ENCODE measurements at regions not wholly inside any gene's neighbourhood (a gene's known extent, or its start where the extent isn't known, plus 50 kb on each side); places are given as distances from the start of the nearest gene placed in this dataset. TPM values are rescaled to one million over a fixed set of nuclear protein-coding genes. Genes with fewer than 3 reads are reported as not detected.

- H3K27me3 ChIP-seq (ENCODE audit: control insufficient read depth, insufficient read depth, low read length), result no peaks in the 10 kb centered on the region
- no peak overlapping the region for H3K27ac ChIP-seq (ENCODE audit: low read depth, low read length)
- no peaks in the 10 kb centered on the region for H3K9me3 ChIP-seq (ENCODE audit: control insufficient read depth, insufficient read depth, low read length)
- no peaks in the 10 kb centered on the region for H3K36me3 ChIP-seq (ENCODE audit: control insufficient read depth, insufficient read depth, low read length)
- 100% methylated on average over 1 of the region's 2 CpGs for WGBS (ENCODE audit: insufficient coverage)
- no peak overlapping the region for H3K4me3 ChIP-seq (ENCODE audit: low read depth, low read length)
- H3K4me1 ChIP-seq (ENCODE audit: control insufficient read depth, insufficient read depth, low read length), result no peaks in the 10 kb centered on the region
- no peak for DNase-seq (ENCODE audit: low read depth in 4 of 6, low spot score in 6 of 6)
Measured at GRCh38 chr1:185376288-185376687, 59.2 kb upstream of the IVNS1ABP start.

- no peaks in the 10 kb centered on the region for H3K36me3 ChIP-seq (ENCODE audit: control insufficient read depth, insufficient read depth, low read length)
- DNase-seq (ENCODE audit: low read depth in 4 of 6, low spot score in 6 of 6), result no peak
- 85% methylated on average over 6 of the region's 6 CpGs for WGBS (ENCODE audit: insufficient coverage)
- no peaks in the 10 kb centered on the region for H3K9me3 ChIP-seq (ENCODE audit: control insufficient read depth, insufficient read depth, low read length)
- no peak overlapping the region for H3K27ac ChIP-seq (ENCODE audit: low read depth, low read length)
- no peaks in the 10 kb centered on the region for H3K4me1 ChIP-seq (ENCODE audit: control insufficient read depth, insufficient read depth, low read length)
- H3K4me3 ChIP-seq (ENCODE audit: low read depth, low read length), result no peak overlapping the region
- H3K27me3 ChIP-seq (ENCODE audit: control insufficient read depth, insufficient read depth, low read length), result no peaks in the 10 kb centered on the region
Measured at GRCh38 chr1:185375583-185375982, 58.5 kb upstream of the IVNS1ABP start.

DNA sequence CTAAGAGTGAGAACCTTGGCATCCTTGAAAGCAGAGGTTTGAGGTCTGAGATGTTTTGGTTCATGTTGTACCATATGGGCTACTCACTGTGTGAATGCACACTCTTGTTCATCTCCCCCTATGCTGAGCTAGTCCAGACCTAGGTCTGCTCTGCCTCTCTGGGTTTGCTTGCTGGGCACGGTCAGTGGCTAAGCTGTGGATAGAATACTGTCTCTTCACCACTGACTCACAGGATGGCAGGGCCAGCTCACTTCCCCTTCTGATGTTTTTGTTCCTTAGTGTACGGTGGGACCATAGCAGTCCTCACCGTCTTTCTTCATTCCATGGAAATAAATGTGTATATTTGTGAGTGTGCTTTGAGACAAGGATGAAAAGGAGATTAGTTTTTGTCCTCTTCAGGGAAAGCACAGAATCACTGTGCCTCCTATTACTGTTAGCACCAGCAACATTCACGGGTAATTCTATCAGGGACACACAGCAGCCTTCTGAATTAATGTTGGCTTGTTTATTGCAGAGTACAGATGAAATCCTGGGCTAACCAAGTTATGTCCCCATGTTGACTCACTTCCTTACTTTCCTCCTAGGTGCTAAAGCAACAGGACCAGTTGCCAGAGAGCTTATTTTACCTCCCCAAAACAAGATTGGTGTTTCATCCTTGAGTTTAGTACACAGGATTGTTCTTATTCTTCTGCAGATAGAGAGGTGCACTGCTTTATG lies 56.9 kb upstream of the IVNS1ABP start:
- Histone ChIP-seq H3K27me3 (ENCODE audit: control insufficient read depth, insufficient read depth, low read length) (no peaks in the 10 kb centered on the region), H3K27ac (ENCODE audit: low read depth, low read length) (no peak overlapping the region), H3K36me3 (ENCODE audit: control insufficient read depth, insufficient read depth, low read length) (no peaks in the 10 kb centered on the region), H3K4me1 (ENCODE audit: control insufficient read depth, insufficient read depth, low read length) (no peaks in the 10 kb centered on the region), H3K4me3 (ENCODE audit: low read depth, low read length) (no peak overlapping the region), H3K9me3 (ENCODE audit: control insufficient read depth, insufficient read depth, low read length) (no peaks in the 10 kb centered on the region)
- WGBS (ENCODE audit: insufficient coverage), result no CpG with 5 or more reads among the region's 4 CpGs
- no peak for DNase-seq (ENCODE audit: low read depth in 4 of 6, low spot score in 6 of 6)

- Histone ChIP-seq H3K27me3 (ENCODE audit: control insufficient read depth, insufficient read depth, low read length) (no peaks in the 10 kb centered on the region), H3K9me3 (ENCODE audit: control insufficient read depth, insufficient read depth, low read length) (no peaks in the 10 kb centered on the region), H3K4me1 (ENCODE audit: control insufficient read depth, insufficient read depth, low read length) (no peaks in the 10 kb centered on the region), H3K4me3 (ENCODE audit: low read depth, low read length) (no peak overlapping the region), H3K36me3 (ENCODE audit: control insufficient read depth, insufficient read depth, low read length) (no peaks in the 10 kb centered on the region), H3K27ac (ENCODE audit: low read depth, low read length) (no peak overlapping the region)
- WGBS (ENCODE audit: insufficient coverage), result 100% methylated on average over 3 of the region's 4 CpGs
- no peak for DNase-seq (ENCODE audit: low read depth in 4 of 6, low spot score in 6 of 6)
Measured at GRCh38 chr1:185369786-185370185, 52.7 kb upstream of the IVNS1ABP start.

GRCh38 chr1:185368913-185369491 lies 52.0 kb upstream of the IVNS1ABP start:
- Histone ChIP-seq H3K4me1 (ENCODE audit: control insufficient read depth, insufficient read depth, low read length) (no peaks in the 10 kb centered on the region), H3K36me3 (ENCODE audit: control insufficient read depth, insufficient read depth, low read length) (no peaks in the 10 kb centered on the region), H3K27me3 (ENCODE audit: control insufficient read depth, insufficient read depth, low read length) (no peaks in the 10 kb centered on the region), H3K4me3 (ENCODE audit: low read depth, low read length) (no peak overlapping the region), H3K27ac (ENCODE audit: low read depth, low read length) (no peak overlapping the region), H3K9me3 (ENCODE audit: control insufficient read depth, insufficient read depth, low read length) (no peaks in the 10 kb centered on the region)
- no peak for DNase-seq (ENCODE audit: low read depth in 4 of 6, low spot score in 6 of 6)
- 84% methylated on average over 1 of the region's 1 CpG for WGBS (ENCODE audit: insufficient coverage)

- Histone ChIP-seq H3K4me3 (ENCODE audit: low read depth, low read length) (no peak overlapping the region), H3K27me3 (ENCODE audit: control insufficient read depth, insufficient read depth, low read length) (no peaks in the 10 kb centered on the region), H3K36me3 (ENCODE audit: control insufficient read depth, insufficient read depth, low read length) (no peaks in the 10 kb centered on the region), H3K9me3 (ENCODE audit: control insufficient read depth, insufficient read depth, low read length) (no peaks in the 10 kb centered on the region), H3K4me1 (ENCODE audit: control insufficient read depth, insufficient read depth, low read length) (no peaks in the 10 kb centered on the region), H3K27ac (ENCODE audit: low read depth, low read length) (no peak overlapping the region)
- peak in 1 of 6 donors; percentile 26 for DNase-seq (ENCODE audit: low read depth in 4 of 6, low spot score in 6 of 6)
- WGBS (ENCODE audit: insufficient coverage), result 63% methylated on average over 1 of the region's 3 CpGs
Measured at GRCh38 chr1:185368313-185368855, 51.3 kb upstream of the IVNS1ABP start.

DNA sequence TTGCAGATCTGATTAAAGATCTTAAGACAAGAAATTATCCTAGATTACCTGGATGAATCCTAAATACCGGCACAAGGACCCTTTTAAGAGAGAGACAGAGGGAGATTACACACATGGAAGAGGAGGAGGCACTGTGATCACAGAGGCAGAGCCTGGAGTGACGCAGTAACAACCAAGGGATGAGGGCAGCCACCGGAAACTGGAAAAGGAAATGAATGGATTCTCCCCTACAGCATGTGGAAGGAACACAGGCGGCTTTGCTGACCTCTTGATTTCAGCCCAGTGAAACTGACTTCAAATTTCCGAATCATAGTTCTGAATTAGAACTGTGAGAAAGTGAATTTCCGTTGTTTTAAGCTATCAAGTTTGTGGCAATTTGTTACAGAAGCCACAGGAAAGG lies 50.2 kb upstream of the IVNS1ABP start:
- Histone ChIP-seq H3K4me1 (ENCODE audit: control insufficient read depth, insufficient read depth, low read length) (no peaks in the 10 kb centered on the region), H3K27me3 (ENCODE audit: control insufficient read depth, insufficient read depth, low read length) (no peaks in the 10 kb centered on the region), H3K9me3 (ENCODE audit: control insufficient read depth, insufficient read depth, low read length) (no peaks in the 10 kb centered on the region), H3K36me3 (ENCODE audit: control insufficient read depth, insufficient read depth, low read length) (no peaks in the 10 kb centered on the region), H3K4me3 (ENCODE audit: low read depth, low read length) (no peak overlapping the region), H3K27ac (ENCODE audit: low read depth, low read length) (no peak overlapping the region)
- WGBS (ENCODE audit: insufficient coverage), result no CpG with 5 or more reads among the region's 6 CpGs
- no peak for DNase-seq (ENCODE audit: low read depth in 4 of 6, low spot score in 6 of 6)

Small RNA genes in the stretch of these regions (small RNA-seq; reads per million reads assigned to genes)
- gene MCRIP2P2 (ENCODE audit: low replicate concordance), result not detected
- not detected for gene RF00019 (ENCODE audit: low replicate concordance)
- gene RNU7-183P (ENCODE audit: low replicate concordance), result not detected

Data from spinal cord (tissue), 10 donors.